PC-9 (cell line): ENCODE measurements at regions not wholly inside any gene's neighbourhood (a gene's known extent, or its start where the extent isn't known, plus 50 kb on each side); places are given as distances from the start of the nearest gene placed in this dataset.

ENCODE experiments used
- BruUV-seq: library from RNA; stranded (reverse); fragments of 400-500 nt; replicated peaks from 2 replicates; lab custom pipeline; 2021; lab: Mats Ljungman, UMichigan
- CTCF ChIA-PET: fragments of 300-600 bp; sonication (Branson Sonifier 250); formaldehyde crosslinking; loops from one replicate; lab custom pipeline; 2022; ENCODE audit warnings: antibody characterized with exemption; lab: Charles Lee
- POLR2A ChIA-PET: fragments of 300-600 bp; sonication (Branson Sonifier 250); formaldehyde crosslinking; loops from one replicate; lab custom pipeline; 2022; ENCODE audit warnings: antibody characterized with exemption; ENCODE audit not compliant: unreplicated experiment; lab: Charles Lee
- DNase-seq, 2 experiments: peaks; one replicate each; pipeline versions ENCODE4 v3.0.0 to v3.0.0-alpha.2; 2015 to 2022; ENCODE audit warnings: mixed read lengths in 1 of 2
- H2AFZ ChIP-seq: fragments of 200-600 bp; sonication (generic); 2 replicates; pipeline ENCODE4 v1.8.1; 2017; ENCODE audit warnings: antibody characterized with exemption
- H3F3A ChIP-seq: fragments of 200-600 bp; sonication (generic); 2 replicates; pipeline ENCODE4 v1.8.1; 2017; ENCODE audit warnings: antibody characterized with exemption, mild to moderate bottlenecking, low read depth; ENCODE audit not compliant: insufficient read depth
- H3K27ac ChIP-seq: fragments of 200-600 bp; sonication (generic); 2 replicates; pipeline ENCODE4 v1.6.1; 2016; ENCODE audit warnings: mixed run types
- H3K27me3 ChIP-seq: fragments of 200-600 bp; sonication (generic); 2 replicates; pipeline ENCODE4 v1.6.1; 2016; ENCODE audit warnings: low read depth, mixed run types; ENCODE audit not compliant: insufficient read depth
- H3K36me3 ChIP-seq: fragments of 200-600 bp; sonication (generic); 2 replicates; pipeline ENCODE4 v1.6.1; 2016; ENCODE audit warnings: low read depth, mixed run types
- H3K4me1 ChIP-seq: fragments of 200-600 bp; sonication (generic); replicated peaks from 2 replicates; pipeline ENCODE4 v1.6.1; 2016; ENCODE audit warnings: mixed run types; ENCODE audit not compliant: insufficient read depth
- H3K4me2 ChIP-seq: fragments of 200-600 bp; sonication (generic); 2 replicates; pipeline ENCODE4 v1.6.1; 2017; ENCODE audit warnings: mixed run types
- H3K4me3 ChIP-seq: fragments of 200-600 bp; sonication (generic); 2 replicates; pipeline ENCODE4 v1.6.1; 2016; ENCODE audit warnings: mixed run types
- H3K79me2 ChIP-seq: fragments of 200-600 bp; sonication (generic); 2 replicates; pipeline ENCODE4 v1.6.1; 2017; ENCODE audit warnings: low read depth, mixed run types
- H3K9me2 ChIP-seq: fragments of 200-600 bp; sonication (generic); 2 replicates; pipeline ENCODE4 v1.8.1; 2017; ENCODE audit warnings: mild to moderate bottlenecking; ENCODE audit not compliant: insufficient read depth
- H3K9me3 ChIP-seq: fragments of 200-600 bp; sonication (generic); 2 replicates; pipeline ENCODE4 v1.8.1; 2016; ENCODE audit warnings: low read depth; ENCODE audit not compliant: insufficient read depth
- H4K20me1 ChIP-seq: fragments of 200-600 bp; sonication (generic); 2 replicates; pipeline ENCODE4 v1.8.1; 2017; ENCODE audit not compliant: insufficient read depth
- CTCF ChIP-seq: fragments of 200-600 bp; sonication (generic); conservative IDR thresholded peaks from 2 replicates; pipeline ENCODE4 v1.6.1; 2017; ENCODE audit warnings: mixed run types, antibody characterized with exemption, mild to moderate bottlenecking, moderate library complexity
- EZH2 ChIP-seq: fragments of 200-600 bp; sonication (generic); IDR thresholded peaks from 2 replicates; pipeline ENCODE4 v1.8.0; 2017; ENCODE audit warnings: antibody characterized with exemption, low read depth
- intact Hi-C: fragments of 100-400 bp; cut with micrococcal nuclease; formaldehyde crosslinking; loops from one replicate; pipeline ENCODE4 v1.10.0; 2022; ENCODE audit not compliant: unreplicated experiment

- Histone ChIP-seq H3K27me3 (no peaks in the 10 kb centered on the region), H3K4me3 (no peak overlapping the region), H3F3A (no peaks in the 10 kb centered on the region), H4K20me1 (no peaks in the 10 kb centered on the region), H3K9me3 (no peaks in the 10 kb centered on the region), H3K79me2 (no peaks in the 10 kb centered on the region), H3K4me2 (no peak overlapping the region), H3K9me2 (no peaks in the 10 kb centered on the region), H3K27ac (no peak overlapping the region), H3K4me1 (peaks cover 4% of the 10 kb centered on the region; the same call in 1 of the 2 replicates), H3K36me3 (no peaks in the 10 kb centered on the region), H2AFZ (no peak overlapping the region)
- ChIA-PET POLR2A (no interaction called here), CTCF (interaction anchor here (0.6 kb wide), 1 partner anchor 857 kb away, joined by 5 read pairs; no protein-coding TSS in a partner anchor)
- no peak for DNase-seq
- no TSS peak for BruUV-seq
- TF ChIP-seq CTCF (no peak), EZH2 (no peak)
- intact Hi-C loops, result no loop called here
Measured at GRCh38 chr21:35207322-35207721, 158.2 kb upstream of the RUNX1 start.

- no peaks in the 10 kb centered on the region for H4K20me1 ChIP-seq
- no peak overlapping the region for H3K4me3 ChIP-seq
- BruUV-seq, result TSS peak; percentile 91
- H3K27ac ChIP-seq, result no peak overlapping the region
- no peaks in the 10 kb centered on the region for H3K9me2 ChIP-seq
- H3K79me2 ChIP-seq, result no peaks in the 10 kb centered on the region
- H2AFZ ChIP-seq, result no peak overlapping the region
- DNase-seq, result peak in 1 of 2 experiments; percentile 38
- no peak for TF ChIP-seq EZH2
- TF ChIP-seq CTCF, result no peak
- no peak overlapping the region for H3K4me2 ChIP-seq
- peaks cover 6% of the 10 kb centered on the region; the same call in 1 of the 2 replicates for H3K4me1 ChIP-seq
- CTCF ChIA-PET, result no interaction called here
- H3K9me3 ChIP-seq, result no peaks in the 10 kb centered on the region
- no peaks in the 10 kb centered on the region for H3K27me3 ChIP-seq
- no peaks in the 10 kb centered on the region for H3F3A ChIP-seq
- H3K36me3 ChIP-seq, result no peaks in the 10 kb centered on the region
- intact Hi-C loops, result no loop called here
- POLR2A ChIA-PET, result interaction anchor here (0.7 to 0.9 kb wide), 2 partner anchors 15 to 159 kb away, joined by 5 to 7 read pairs; no protein-coding TSS in a partner anchor
Measured at GRCh38 chr21:35206141-35207125, 157.3 kb upstream of the RUNX1 start.

GRCh38 chr21:35204850-35205541 lies 155.9 kb upstream of the RUNX1 start:
- POLR2A ChIA-PET, result interaction anchor here (0.6 kb wide), 1 partner anchor 233 kb away, joined by 4 read pairs; no protein-coding TSS in a partner anchor
- intact Hi-C loops, result no loop called here
- Histone ChIP-seq H3K4me2 (no peak overlapping the region), H3K27me3 (no peaks in the 10 kb centered on the region), H3F3A (peaks cover 3% of the 10 kb centered on the region; the same call in 1 of the 2 replicates), H4K20me1 (no peaks in the 10 kb centered on the region), H3K4me3 (no peak overlapping the region), H3K9me2 (no peaks in the 10 kb centered on the region), H3K79me2 (no peaks in the 10 kb centered on the region), H2AFZ (no peak overlapping the region), H3K27ac (no peak overlapping the region), H3K4me1 (peaks cover 10% of the 10 kb centered on the region), H3K9me3 (no peaks in the 10 kb centered on the region), H3K36me3 (no peaks in the 10 kb centered on the region)
- CTCF ChIA-PET, result interaction anchor here (0.6 to 0.7 kb wide), 3 partner anchors 10 to 909 kb away, joined by 3 read pairs; no protein-coding TSS in a partner anchor
- no peak for DNase-seq
- no TSS peak for BruUV-seq
- TF ChIP-seq CTCF (no peak), EZH2 (no peak)
